NCI-H2107 treated with DMSO at 0.1 percent for 48 hours (cell line): ENCODE measurements at regions not wholly inside any gene's neighbourhood (a gene's known extent, or its start where the extent isn't known, plus 50 kb on each side); places are given as distances from the start of the nearest gene placed in this dataset.
"Not testable (repeated sequence)": the region's sequence is repeated elsewhere in the genome, so short reads cannot be mapped to it uniquely, and the experiment has no call there.

Source experiments
- DNase-seq: peaks from one replicate; lab custom pipeline; 2025; ENCODE audit not compliant: unreplicated experiment; lab: John Stamatoyannopoulos, UW

- DNase-seq: peak; percentile 71
These were observed 56.7 kb upstream of the RAB6C start for GRCh38 chr2:129922571-129923264.

GRCh38 chr2:129923265-129924091 is 56.0 kb upstream of the RAB6C start:
- peak; percentile 79 for DNase-seq

DNA sequence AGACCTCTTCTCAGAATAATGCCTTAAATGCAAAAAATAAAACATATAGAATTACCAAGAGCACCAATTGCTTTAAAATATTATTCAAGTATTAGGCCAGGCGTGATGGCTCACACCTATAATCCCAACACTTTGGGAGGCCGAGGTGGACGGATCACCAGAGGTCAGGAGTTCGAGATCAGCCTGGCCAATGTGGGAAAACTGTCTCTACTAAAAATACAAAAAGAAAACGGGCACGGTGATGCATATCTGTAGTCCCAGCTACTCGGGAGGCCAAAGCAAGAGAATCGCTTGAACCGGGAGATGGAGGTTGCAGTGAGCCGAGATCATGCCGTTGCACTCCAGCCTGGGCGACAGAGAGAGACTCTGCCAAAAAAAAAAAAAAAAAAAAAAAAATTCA is 55.4 kb upstream of the RAB6C start:
- DNase-seq: not testable (repeated sequence)

GRCh38 chr2:129925381-129925780 is 54.1 kb upstream of the RAB6C start:
- DNase-seq: no peak

- DNase-seq: no peak
These were observed 51.8 kb upstream of the RAB6C start for GRCh38 chr2:129927696-129928095.

DNA sequence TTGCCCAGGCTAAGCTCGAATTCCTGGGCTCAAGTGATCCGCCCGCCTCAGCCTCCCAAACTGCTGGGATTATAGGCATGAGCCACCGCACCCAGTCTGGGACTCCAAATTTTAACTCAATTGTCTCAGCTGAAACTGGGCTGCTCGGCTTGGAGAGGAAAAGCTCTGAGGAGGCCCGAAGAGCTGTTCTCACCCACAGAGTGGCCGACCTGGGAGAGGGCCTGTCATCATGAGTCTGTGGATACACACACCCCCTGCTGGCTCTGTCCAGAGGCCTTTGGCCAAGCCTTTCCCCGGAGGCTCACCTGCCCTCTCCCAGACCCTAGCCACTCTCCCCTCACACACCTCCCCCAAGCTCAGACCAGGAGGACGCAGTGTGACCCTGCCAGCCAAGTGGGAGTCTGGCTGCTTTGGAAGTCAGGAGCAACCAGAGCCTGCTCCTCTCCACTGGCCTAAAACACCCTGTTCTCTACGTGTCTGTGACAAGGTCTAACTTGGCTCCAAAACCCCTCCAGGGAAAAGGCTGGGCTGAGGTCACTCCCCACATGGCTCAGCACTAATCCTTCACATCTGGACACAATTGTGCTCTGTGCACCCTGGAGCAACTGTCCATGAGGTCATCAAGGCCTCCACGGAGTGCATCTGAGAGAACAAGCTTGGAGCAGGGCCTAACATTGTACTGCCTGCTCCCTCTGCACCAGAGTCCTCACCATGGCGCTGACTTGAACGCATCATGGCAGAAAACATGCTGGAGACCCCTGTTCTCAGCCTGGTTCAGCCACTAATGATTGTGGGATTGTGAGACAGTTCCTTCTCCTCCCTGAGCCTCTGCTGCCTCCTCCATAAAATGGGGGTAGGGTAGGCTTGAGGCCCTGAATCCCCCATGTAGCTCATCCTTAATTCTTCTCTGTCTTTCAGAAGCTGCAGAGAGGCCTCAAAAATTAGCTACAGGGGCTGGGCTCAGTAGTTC is 49.9 kb upstream of the RAB6C start:
- no peak for DNase-seq
